SH-SY5Y (cell line): ENCODE measurements at regions not wholly inside any gene's neighbourhood (a gene's known extent, or its start where the extent isn't known, plus 50 kb on each side); places are given as distances from the start of the nearest gene placed in this dataset.

Experiments used
- GATA2 ChIP-seq: IDR thresholded peaks from 2 replicates; pipeline ENCODE4 v1.6.1; 2011; ENCODE audit warnings: mild to moderate bottlenecking, low read depth, low read length
- GATA3 ChIP-seq: IDR thresholded peaks from 2 replicates; pipeline ENCODE4 v1.6.1; 2011; ENCODE audit warnings: low read depth, mild to moderate bottlenecking, low read length, moderate library complexity

DNA sequence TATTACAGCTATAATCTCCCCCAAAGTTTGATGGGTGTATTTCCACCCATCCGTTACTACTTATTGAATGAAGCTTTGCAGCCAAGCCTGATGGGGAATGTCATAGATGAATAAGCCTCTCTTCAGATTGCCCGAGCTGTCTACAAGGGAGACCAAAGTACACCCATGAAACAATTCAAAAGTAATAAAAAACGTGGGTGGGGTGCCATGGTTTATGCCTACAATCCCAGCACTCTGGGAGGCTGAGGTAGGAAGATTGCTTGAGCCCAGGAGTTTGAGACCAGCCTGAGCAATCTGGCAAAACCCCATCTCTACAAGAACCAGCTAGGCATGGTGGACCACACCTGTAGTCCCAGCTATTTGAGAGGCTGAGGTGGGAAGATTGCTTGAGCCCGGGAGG is 419.2 kb downstream of the FGF9 start:
- no peak for TF ChIP-seq GATA3
- TF ChIP-seq GATA2 = no peak

DNA sequence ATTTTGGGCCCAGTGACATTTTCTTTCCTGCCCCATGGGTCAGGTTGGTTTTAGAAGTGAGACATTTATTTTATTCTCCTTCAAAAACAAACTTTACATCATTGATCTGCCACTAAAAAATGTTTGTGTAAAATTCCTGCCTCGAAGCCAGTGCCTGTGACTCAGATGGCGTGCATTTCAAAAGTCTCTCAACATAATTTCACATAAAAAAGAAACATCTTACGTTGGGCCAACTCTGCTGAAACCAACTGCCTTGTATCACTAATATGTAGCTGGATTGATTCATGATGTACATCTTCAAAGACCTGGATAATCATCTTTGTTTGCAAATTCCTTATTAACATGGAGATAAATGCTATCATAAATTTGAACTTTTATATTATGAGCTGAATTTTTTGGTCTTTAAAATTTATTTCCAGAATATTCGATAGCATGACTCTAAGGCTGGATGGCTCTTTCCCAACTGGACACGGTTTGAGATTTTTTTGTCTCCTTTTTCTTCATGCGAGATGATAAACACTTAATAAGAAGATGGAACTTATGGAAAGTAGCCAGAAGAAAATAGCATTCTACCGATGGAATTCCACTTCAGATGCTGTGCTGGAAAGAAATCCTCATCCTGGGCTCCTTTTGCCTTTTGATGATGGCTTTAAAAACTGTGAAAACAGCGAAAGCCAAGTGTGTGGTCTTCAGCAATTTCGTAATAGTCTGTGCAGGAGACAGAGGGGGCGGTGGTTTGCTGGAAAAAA is 420.5 kb downstream of the FGF9 start:
- TF ChIP-seq GATA2 (no peak), GATA3 (no peak)

GRCh38 chr13:22091971-22092300 is 421.1 kb downstream of the FGF9 start:
- TF ChIP-seq GATA2 (no peak), GATA3 (no peak)

GRCh38 chr13:22092791-22093560 is 422.1 kb downstream of the FGF9 start:
- TF ChIP-seq GATA2 (no peak), GATA3 (no peak)

GRCh38 chr13:22095794-22096193 is 424.9 kb downstream of the FGF9 start:
- TF ChIP-seq GATA3 (no peak), GATA2 (no peak)

GRCh38 chr13:22099585-22099984 is 428.7 kb downstream of the FGF9 start:
- TF ChIP-seq GATA3 = no peak
- TF ChIP-seq GATA2 = no peak

DNA sequence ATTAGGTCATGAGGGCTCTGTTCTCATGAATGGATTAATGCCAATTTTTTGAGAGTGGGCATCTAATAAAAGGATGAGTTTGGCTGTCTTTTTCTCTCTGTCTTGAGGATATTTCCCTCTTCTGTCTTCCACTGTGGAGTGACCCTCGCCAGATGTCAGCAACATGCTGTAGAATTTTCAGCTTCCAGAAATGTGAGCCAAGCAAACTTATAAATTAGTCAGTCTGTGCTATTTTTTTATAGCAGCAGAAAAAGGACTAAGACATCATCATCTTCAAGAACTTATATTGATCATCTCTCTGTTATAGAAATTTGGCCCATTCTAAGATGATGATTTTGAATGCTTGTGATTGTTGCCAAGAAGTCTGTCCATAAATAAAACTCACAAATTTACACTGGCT is 431.4 kb downstream of the FGF9 start:
- TF ChIP-seq GATA3 (no peak), GATA2 (no peak)

DNA sequence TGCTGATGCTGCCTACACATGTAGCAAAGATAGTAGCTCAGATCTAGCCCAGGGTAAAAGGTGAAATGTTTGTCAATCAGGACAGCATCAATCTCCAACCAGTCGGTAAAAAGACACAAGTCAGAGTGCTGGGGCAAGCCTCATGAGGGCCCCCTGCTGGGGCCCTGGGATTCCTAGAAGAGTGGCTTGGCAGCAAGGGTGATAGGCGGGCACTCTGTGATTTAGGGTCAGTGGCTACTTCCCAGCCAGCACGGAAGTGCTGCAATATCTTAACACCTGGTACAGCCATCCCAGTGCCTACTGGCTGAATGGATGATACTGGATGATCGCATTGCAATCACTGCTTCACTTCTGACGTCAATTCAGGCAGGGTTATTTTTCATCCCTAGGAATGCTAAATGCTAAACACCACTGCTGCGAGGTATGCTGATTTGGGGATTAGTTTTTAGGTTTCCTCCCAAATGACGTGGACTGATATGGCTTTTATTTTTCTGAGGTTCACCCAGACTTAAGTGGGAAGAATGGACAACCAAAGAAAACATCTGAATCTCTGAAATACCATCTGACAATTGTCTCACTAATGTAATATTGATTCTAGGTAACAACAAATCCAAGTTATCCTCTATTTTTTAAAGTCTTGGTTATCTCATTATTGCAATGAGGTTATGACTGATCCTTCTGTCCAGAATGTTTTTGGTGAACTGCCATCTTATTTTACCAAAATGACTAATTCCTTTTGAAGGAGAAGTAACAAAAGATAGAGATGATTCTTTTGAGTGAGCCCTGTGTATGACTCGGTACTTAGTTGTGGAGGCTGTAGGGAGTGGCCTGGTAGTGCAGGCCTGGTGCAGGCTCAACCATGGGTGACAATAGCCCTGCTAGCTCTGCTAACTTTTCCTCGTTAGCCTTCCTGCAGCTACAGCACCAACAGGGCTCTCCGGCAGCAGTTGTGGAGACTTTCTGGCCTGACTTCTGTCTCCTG is 432.5 kb downstream of the FGF9 start:
- TF ChIP-seq GATA2 = no peak
- TF ChIP-seq GATA3 = no peak

DNA sequence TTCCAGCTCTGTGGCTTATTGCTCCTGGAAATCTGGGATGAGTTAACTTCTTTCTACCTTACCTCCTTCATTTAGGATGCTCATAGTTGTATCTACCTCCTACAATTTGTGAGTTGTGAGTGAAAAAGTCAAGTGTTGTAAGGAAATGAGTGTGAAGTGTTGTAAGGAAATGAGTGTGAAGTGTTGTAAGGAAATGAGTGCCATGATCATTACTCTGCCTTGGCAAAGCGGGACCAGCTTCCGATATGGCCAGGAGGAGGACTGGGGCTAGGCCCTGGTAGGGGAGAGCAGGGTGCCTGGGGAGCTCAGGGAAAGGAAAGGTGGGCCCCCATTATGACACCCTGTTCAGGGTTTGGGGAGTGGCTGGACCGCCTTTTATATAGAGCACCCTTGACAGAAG is 435.2 kb downstream of the FGF9 start:
- TF ChIP-seq GATA3 (no peak), GATA2 (no peak)

DNA sequence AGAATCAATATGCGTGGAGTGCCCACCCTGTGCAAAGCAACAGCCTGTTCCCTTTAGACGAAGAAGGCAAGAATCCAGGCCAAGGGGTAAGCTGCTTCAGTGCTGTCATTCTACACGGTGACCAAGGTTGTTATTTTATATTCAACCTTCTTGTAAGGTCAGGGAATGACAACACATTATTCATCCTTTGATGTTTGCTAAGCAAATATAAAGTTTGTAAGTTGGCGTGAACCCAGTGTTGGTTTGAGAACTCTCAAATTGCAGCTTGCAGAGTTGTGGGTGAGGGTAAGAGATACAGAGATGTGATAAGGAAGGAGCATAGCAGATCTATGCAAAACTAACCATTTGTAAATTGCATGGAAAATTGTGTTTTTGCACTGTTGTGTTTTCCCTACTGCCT is 436.7 kb downstream of the FGF9 start:
- no peak for TF ChIP-seq GATA3
- no peak for TF ChIP-seq GATA2

- TF ChIP-seq GATA3 (no peak), GATA2 (no peak)
These were observed 437.5 kb downstream of the FGF9 start for GRCh38 chr13:22108283-22108942.

DNA sequence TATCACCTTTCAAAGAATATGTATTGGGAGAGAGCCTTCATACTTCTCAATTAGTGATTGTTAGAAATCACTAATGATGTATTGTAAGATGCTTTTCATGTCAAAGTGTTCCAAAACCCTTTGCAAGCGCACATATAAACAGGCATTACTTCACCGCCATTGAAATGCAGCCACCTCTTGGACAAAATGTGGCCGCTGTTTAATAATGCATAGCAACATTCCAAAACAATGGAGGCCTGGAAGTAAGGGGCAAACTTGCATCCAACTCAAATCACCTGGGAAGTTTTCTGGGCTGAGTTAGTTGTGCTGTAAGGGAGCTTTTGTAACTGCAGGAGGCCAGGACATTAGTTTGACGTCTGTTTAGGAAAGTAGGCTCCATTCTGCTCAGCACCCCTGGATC is 438.1 kb downstream of the FGF9 start:
- TF ChIP-seq GATA3 = no peak
- TF ChIP-seq GATA2 = no peak

- no peak for TF ChIP-seq GATA3
- TF ChIP-seq GATA2 = no peak
These were observed 439.5 kb downstream of the FGF9 start for GRCh38 chr13:22110368-22110767.
